GM12878 (cell line): ENCODE measurements at regions not wholly inside any gene's neighbourhood (a gene's known extent, or its start where the extent isn't known, plus 50 kb on each side); places are given as distances from the start of the nearest gene placed in this dataset.

ENCODE experiments used
- CUX1 ChIP-seq: IDR thresholded peaks from 2 replicates; pipeline ENCODE4 v1.6.1; 2012; ENCODE audit warnings: improper control_type of control experiment, low read depth, low read length; ENCODE audit not compliant: insufficient replicate concordance
- DPF2 ChIP-seq: fragments of 450-650 bp; IDR thresholded peaks from 2 replicates; pipeline ENCODE4 v1.6.1; 2017; ENCODE audit warnings: mild to moderate bottlenecking
- HDAC2 ChIP-seq: fragments of 200-600 bp; sonication (generic); IDR thresholded peaks from 2 replicates; pipeline ENCODE4 v1.6.1; 2017
- NR2F1 ChIP-seq: fragments of 450-650 bp; conservative IDR thresholded peaks from 2 replicates; pipeline ENCODE4 v1.6.1; 2017; ENCODE audit warnings: mild to moderate bottlenecking
- POLR2AphosphoS5 ChIP-seq: IDR thresholded peaks from 2 replicates; pipeline ENCODE4 v1.6.1; 2011; ENCODE audit warnings: mild to moderate bottlenecking, low read length, inconsistent platforms
- ZNF592 ChIP-seq: fragments of 450-650 bp; IDR thresholded peaks from 2 replicates; pipeline ENCODE4 v1.6.1; 2017; ENCODE audit warnings: mild to moderate bottlenecking, moderate library complexity

- TF ChIP-seq NR2F1 (no peak), POLR2AphosphoS5 (no peak), DPF2 (no peak), HDAC2 (no peak), ZNF592 (no peak), CUX1 (no peak)
Measured at GRCh38 chr11:106540001-106540400, 462.5 kb downstream of the AASDHPPT start (continued).
